ENCODE measurements at regions not wholly inside any gene's neighbourhood (a gene's known extent, or its start where the extent isn't known, plus 50 kb on each side); places are given as distances from the start of the nearest gene placed in this dataset.

- TF ChIP-seq REST (IDR thresholded peaks at IDR 0.05; ENCODE audit: low read depth), result no peak
These were observed 250.5 kb downstream of the RPL10L start for GRCh38 chr14:46401066-46401465.

DNA sequence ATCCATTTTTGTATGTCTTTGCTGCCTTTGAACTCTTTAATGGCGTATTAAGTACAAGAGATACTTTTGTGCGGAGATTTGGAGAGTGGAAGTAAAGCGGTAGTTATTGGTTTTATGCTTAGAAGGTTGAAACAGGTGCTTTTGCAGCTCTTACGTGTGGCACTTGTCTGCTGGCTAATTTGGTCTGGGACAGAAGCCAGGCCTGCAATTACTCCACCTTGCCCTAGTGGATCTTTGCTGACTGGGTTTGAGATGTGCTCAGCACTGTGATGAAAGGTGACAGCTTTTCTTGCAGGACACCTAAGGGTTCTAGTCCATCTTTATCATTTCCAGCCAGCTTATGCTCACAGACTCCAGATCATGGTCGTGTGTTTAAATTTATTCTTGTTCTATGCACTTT is 252.5 kb downstream of the RPL10L start:
- TF ChIP-seq CEBPB (IDR thresholded peaks at IDR 0.05) (no peak), TEAD4 (IDR thresholded peaks at IDR 0.05) (no peak), TAF1 (IDR thresholded peaks at IDR 0.05; ENCODE audit: low read depth) (no peak), FOXM1 (IDR thresholded peaks at IDR 0.05; ENCODE audit: borderline replicate concordance, low read depth) (no peak), REST (IDR thresholded peaks at IDR 0.05; ENCODE audit: low read depth) (no peak), CREB1 (IDR thresholded peaks at IDR 0.05; ENCODE audit: low read depth) (no peak)

GRCh38 chr14:46384611-46385010 is 267.0 kb downstream of the RPL10L start:
- TF ChIP-seq RAD21 (IDR thresholded peaks at IDR 0.05; ENCODE audit: low read depth), result no peak

GRCh38 chr14:46381674-46382073 is 269.9 kb downstream of the RPL10L start:
- TF ChIP-seq TCF12 (IDR thresholded peaks at IDR 0.05; ENCODE audit: low read depth), result no peak
- TF ChIP-seq RAD21 (IDR thresholded peaks at IDR 0.05; ENCODE audit: low read depth), result no peak
- TF ChIP-seq TEAD4 (IDR thresholded peaks at IDR 0.05), result no peak
- TF ChIP-seq EP300 (IDR thresholded peaks at IDR 0.05; ENCODE audit: borderline replicate concordance), result no peak

DNA sequence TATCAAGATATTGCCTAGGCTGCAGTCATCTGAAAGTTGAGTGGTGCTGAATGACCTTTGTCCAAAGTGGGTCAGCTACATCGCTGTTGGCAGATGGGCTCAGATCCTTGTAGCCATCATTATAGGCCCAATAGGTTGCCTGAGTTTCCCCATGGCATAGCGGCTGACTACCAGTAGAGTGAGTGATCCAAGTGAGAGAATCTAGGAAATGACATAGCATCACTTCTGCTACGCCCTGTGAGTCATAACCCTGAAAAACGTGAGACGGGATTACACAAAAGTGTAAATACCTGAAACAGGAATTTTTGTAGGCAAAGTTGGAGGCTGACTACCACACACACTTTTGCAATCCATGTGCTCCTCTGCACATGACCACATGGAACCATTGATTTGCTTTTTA is 273.3 kb downstream of the RPL10L start:
- TF ChIP-seq MAX (IDR thresholded peaks at IDR 0.05) (no peak), EP300 (IDR thresholded peaks at IDR 0.05; ENCODE audit: borderline replicate concordance) (no peak), ZBTB7A (IDR thresholded peaks at IDR 0.05; ENCODE audit: low read depth) (no peak), CREB1 (IDR thresholded peaks at IDR 0.05; ENCODE audit: low read depth) (no peak)

DNA sequence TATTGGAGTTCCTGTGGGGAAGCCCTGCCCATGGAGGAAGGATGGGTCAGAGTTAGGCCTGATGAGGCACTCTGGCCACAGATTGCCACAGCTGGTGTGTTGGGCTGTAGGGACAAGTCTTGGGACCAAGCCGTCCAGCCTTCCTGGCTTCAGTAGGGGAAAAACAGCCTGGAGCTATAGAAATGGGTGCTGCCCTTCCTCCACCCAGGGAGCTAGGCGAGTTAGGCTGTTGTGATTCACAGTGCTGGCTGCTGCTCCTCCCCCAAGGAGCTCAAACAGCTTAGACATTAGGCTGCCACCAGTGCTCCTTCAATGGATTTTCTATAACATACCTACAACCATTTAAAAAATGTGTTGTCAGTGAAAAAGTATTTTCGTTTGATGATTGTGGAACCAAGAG is 274.3 kb downstream of the RPL10L start:
- TF ChIP-seq EP300 (IDR thresholded peaks at IDR 0.05; ENCODE audit: borderline replicate concordance) (no peak), MAX (IDR thresholded peaks at IDR 0.05) (no peak), NFIC (IDR thresholded peaks at IDR 0.05) (no peak), USF1 (IDR thresholded peaks at IDR 0.05) (no peak), CEBPB (IDR thresholded peaks at IDR 0.05) (no peak)

DNA sequence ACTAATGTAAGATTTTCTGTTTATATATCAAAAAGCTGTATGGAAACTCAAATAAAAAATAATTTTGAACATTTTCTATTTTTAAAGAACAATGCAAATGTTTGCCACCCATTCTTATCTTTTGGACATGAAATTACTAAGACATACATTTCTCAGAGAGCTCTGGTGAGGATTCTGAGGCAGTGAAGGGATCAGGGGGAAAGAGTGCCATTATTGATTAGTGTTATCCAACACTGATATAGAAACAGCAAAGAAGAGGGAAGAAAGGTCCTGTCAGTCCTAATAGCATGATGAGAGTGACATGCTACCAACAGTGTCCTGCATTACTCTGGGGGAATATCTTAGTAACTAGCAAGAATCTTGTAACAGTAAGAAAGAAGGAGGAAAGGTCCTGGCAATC is 282.2 kb downstream of the RPL10L start:
- TF ChIP-seq YY1 (IDR thresholded peaks at IDR 0.05; ENCODE audit: low read depth), result no peak
- TF ChIP-seq NFIC (IDR thresholded peaks at IDR 0.05), result no peak
- no peak for TF ChIP-seq MAX (IDR thresholded peaks at IDR 0.05)
- TF ChIP-seq EP300 (IDR thresholded peaks at IDR 0.05; ENCODE audit: borderline replicate concordance), result no peak
- no peak for TF ChIP-seq RAD21 (IDR thresholded peaks at IDR 0.05; ENCODE audit: low read depth)
- TF ChIP-seq CREB1 (IDR thresholded peaks at IDR 0.05; ENCODE audit: low read depth), result no peak
- no peak for TF ChIP-seq CEBPB (IDR thresholded peaks at IDR 0.05)
- TF ChIP-seq TCF12 (IDR thresholded peaks at IDR 0.05; ENCODE audit: low read depth), result no peak
- no peak for TF ChIP-seq TAF1 (IDR thresholded peaks at IDR 0.05; ENCODE audit: low read depth)
- no peak for TF ChIP-seq TEAD4 (IDR thresholded peaks at IDR 0.05)

GRCh38 chr14:46368275-46368674 is 283.3 kb downstream of the RPL10L start:
- TF ChIP-seq MAX (IDR thresholded peaks at IDR 0.05), result no peak
- TF ChIP-seq NFIC (IDR thresholded peaks at IDR 0.05), result no peak
- TF ChIP-seq RAD21 (IDR thresholded peaks at IDR 0.05; ENCODE audit: low read depth), result no peak
- no peak for TF ChIP-seq EP300 (IDR thresholded peaks at IDR 0.05; ENCODE audit: borderline replicate concordance)
- TF ChIP-seq CEBPB (IDR thresholded peaks at IDR 0.05), result no peak
- no peak for TF ChIP-seq REST (IDR thresholded peaks at IDR 0.05; ENCODE audit: low read depth)
- TF ChIP-seq CREB1 (IDR thresholded peaks at IDR 0.05; ENCODE audit: low read depth), result no peak
- no peak for TF ChIP-seq TAF1 (IDR thresholded peaks at IDR 0.05; ENCODE audit: low read depth)
- no peak for TF ChIP-seq EGR1 (IDR thresholded peaks at IDR 0.05)
